Skeletal muscle satellite cell (primary cell): ENCODE measurements at regions not wholly inside any gene's neighbourhood (a gene's known extent, or its start where the extent isn't known, plus 50 kb on each side); places are given as distances from the start of the nearest gene placed in this dataset.

ENCODE experiments used
- H3K27me3 ChIP-seq: 2 replicates; pipeline ENCODE4 v1.7.0; 2013; ENCODE audit warnings: low read length; ENCODE audit not compliant: control insufficient read depth, insufficient read depth
- H3K36me3 ChIP-seq: 2 replicates; pipeline ENCODE4 v1.7.0; 2013; ENCODE audit warnings: mild to moderate bottlenecking, control low read depth, low read length; ENCODE audit not compliant: insufficient read depth
- H3K4me1 ChIP-seq: 2 replicates; pipeline ENCODE4 v1.7.0; 2013; ENCODE audit warnings: low read length; ENCODE audit not compliant: control insufficient read depth, insufficient read depth
- H3K4me2 ChIP-seq: 2 replicates; pipeline ENCODE4 v1.7.0; 2013; ENCODE audit warnings: mild to moderate bottlenecking, low read length
- H3K4me3 ChIP-seq: 2 replicates; pipeline ENCODE4 v1.7.0; 2013; ENCODE audit warnings: low read length
- H3K9ac ChIP-seq: 2 replicates; pipeline ENCODE4 v1.7.0; 2013; ENCODE audit warnings: mild to moderate bottlenecking, low read depth, low read length, moderate library complexity
- H3K9me3 ChIP-seq: replicated peaks from 2 replicates; pipeline ENCODE4 v1.7.0; 2013; ENCODE audit warnings: mild to moderate bottlenecking, control low read depth, low read length

DNA sequence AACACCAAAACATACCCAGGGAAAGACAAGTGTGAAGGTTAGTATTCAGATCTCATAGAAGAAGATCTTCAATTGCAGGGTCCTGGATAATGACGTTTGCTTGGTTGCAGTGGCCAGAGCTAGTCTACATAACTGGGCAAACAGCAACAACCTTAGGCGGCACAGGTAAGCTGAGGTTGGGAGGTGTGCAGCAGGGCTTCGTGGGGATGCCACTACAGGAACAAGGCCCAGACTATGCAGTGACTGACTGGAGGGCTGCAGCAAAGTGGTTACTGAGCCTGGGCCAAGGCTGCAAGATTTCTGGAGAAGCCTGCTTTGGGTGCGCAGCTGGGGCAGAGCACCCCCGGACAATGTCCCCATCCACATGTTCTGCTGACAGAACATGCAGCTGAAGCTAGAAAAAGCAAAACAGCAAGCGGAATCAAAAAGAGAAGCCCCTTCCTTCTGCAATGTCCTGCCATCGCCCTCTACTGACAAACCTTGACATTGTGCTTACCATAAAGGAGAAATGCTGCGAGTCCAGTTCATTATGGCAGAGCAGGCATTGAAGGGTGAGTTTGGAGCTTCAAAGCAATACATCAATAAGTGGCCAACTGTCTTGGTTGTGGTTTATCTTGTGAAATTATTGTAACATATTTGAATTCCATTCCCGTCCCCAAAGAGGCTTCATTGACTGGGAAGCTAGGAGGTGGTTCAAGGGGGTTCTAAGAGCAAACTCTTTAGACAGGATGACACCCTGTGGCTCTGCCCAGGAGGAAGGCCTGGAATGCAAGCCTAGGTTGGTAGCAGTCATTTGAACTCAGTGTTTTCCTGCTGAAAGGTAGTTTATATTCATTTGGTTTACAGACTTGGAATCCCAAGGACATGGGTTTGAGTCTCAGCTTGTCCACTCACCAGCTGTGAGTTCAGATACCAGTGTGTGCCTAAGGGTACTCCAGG is 217.0 kb downstream of the PDCD6IP start:
- no peaks in the 10 kb centered on the region for H3K9me3 ChIP-seq
- H3K27me3 ChIP-seq = no peaks in the 10 kb centered on the region
- H3K4me1 ChIP-seq = peaks cover 23% of the 10 kb centered on the region
- H3K4me3 ChIP-seq = no peak overlapping the region
- no peak overlapping the region for H3K4me2 ChIP-seq
- H3K9ac ChIP-seq = no peak overlapping the region
- H3K36me3 ChIP-seq = no peaks in the 10 kb centered on the region

DNA sequence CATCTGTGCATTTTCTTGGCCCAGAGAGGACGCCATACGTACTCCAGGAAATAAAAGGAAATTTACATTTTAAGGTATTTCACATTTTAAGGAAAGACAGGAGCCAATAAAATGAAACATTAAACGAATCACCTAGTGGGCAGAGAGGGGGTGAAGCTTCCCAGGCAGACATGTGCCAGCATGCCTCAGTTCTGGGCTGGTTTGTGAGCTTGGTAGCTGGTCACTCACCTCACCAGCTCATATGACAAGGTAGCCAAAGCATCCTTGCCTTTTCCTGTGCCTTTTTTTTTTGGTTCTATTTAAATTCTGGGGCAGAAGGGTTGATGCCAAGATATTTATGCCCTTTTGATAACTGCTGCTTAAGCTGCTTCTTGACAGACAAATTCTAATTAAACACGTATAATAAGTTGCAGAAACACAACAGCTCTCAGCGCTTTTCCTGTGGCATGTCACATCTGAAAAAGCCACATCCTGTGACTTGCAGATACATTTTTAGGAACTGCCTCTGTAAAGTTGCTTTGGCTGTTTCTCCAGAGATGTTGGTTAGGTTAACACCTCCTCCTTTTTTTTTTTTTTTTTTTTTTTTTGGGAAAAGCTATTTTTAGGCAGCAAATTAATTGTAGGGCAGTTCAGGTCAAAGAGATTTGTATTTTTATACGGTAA is 218.6 kb downstream of the PDCD6IP start:
- Histone ChIP-seq H3K36me3 (no peaks in the 10 kb centered on the region), H3K4me3 (no peak overlapping the region), H3K4me1 (peaks cover 8% of the 10 kb centered on the region), H3K9ac (no peak overlapping the region), H3K9me3 (no peaks in the 10 kb centered on the region), H3K27me3 (no peaks in the 10 kb centered on the region), H3K4me2 (no peak overlapping the region)

DNA sequence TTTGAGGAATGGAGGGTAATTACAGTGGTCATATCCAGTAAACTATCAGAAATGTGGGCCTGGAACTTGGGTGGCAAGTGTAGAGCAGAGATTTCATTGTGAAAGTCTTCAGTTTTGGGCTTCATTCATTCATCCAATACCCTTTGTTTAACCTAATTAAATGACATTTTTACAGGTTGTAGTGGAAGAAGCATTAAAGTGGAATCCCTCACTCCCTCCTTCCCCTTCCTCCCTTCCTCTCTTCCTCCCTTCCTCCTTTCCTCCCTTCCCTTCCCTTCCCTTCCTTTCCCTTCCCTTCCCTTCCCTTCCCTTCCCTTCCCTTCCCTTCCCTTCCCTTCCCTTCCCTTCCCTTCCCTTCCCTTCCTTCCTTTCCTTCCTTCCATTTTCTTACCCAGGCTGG is 219.3 kb downstream of the PDCD6IP start:
- Histone ChIP-seq H3K4me3 (no peak overlapping the region), H3K27me3 (no peaks in the 10 kb centered on the region), H3K4me2 (no peak overlapping the region), H3K4me1 (peaks cover 2% of the 10 kb centered on the region), H3K9me3 (no peaks in the 10 kb centered on the region), H3K9ac (no peak overlapping the region), H3K36me3 (no peaks in the 10 kb centered on the region)

DNA sequence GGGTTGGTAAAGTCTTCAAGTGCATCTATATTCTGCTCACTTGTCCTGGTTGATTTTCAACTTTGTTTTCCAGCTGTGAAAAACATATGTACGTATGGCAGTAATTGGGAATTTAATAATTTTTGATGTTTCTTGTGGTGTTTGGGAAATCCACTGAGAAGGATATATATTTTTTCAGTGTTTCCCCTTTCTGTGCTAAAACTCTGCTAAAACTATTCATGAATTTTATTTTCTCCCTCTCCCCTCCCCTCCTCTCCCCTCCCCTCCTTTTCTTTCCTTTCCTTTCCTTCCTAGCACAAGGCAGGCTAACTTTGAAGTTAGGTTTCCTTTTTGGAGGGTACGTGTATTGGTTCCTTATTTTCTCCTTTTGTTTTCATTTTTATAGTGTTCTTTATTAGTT is 220.7 kb downstream of the PDCD6IP start:
- H3K4me2 ChIP-seq = no peak overlapping the region
- no peaks in the 10 kb centered on the region for H3K9me3 ChIP-seq
- no peaks in the 10 kb centered on the region for H3K4me1 ChIP-seq
- no peaks in the 10 kb centered on the region for H3K27me3 ChIP-seq
- H3K36me3 ChIP-seq = no peaks in the 10 kb centered on the region
- H3K4me3 ChIP-seq = no peak overlapping the region
- H3K9ac ChIP-seq = no peak overlapping the region

DNA sequence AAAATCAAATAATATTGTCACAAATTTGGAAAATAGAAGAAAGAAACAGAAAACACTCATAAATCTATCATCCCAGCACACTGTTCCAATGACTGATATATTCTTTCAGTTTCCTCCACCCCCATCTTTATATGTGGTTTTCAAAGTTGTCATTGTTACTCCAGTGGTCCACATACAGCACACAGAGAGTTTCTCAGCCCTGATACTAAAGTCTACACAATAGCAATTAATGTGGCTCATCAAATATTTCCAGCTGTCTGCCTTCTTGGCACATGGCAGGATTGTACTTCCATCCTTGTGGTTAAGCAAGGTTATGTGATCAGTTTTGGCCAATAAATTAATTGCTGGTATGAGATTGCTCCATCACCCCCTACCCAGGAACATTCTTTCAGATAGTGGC is 221.7 kb downstream of the PDCD6IP start:
- Histone ChIP-seq H3K36me3 (no peaks in the 10 kb centered on the region), H3K4me1 (no peaks in the 10 kb centered on the region), H3K4me3 (no peak overlapping the region), H3K4me2 (no peak overlapping the region), H3K9ac (no peak overlapping the region), H3K9me3 (no peaks in the 10 kb centered on the region), H3K27me3 (no peaks in the 10 kb centered on the region)

DNA sequence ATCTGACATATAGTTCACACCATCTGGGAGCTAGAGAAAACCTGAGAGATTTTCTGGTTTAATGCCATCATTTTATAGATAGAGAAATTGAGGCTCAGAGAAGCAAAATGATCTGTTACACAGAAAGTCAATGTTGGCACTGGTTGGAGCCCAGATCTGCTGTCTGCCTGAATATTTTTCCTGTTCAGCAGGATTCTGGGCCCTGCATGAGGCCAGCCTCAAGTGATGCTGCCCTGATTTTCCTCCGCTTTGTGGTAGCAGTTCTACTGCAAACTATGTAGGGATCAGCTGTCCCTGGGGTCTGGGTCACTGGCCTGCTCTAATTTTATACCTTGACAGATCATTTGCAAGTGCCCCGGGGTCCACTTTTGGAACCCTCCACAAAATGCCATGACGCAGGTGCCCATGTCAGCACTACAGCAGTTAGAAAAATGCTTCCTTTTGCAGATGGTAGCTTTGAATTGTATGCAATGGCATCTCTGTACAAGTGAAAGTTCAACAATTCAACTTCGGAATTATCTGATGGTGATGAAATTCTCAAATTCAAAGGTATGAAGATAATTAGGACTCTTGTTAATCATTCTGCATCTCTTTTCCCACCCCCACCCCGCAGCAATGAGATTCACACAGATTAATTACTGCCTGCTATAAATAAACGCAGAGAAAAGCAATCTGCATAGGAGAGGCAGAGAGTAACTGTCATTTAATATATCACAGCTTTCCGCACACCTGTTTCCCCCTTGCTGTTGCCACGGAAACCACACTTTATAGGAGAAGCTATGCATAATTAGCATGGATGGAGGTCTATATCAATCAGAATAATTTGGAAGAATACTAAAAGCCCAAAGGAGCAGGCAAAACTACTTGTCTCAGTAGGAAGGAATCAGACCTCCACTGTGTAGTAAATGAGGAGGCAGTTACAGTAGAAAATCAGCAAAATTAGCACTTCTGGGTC is 222.6 kb downstream of the PDCD6IP start:
- no peak overlapping the region for H3K9ac ChIP-seq
- no peaks in the 10 kb centered on the region for H3K4me1 ChIP-seq
- H3K4me2 ChIP-seq = no peak overlapping the region
- no peaks in the 10 kb centered on the region for H3K36me3 ChIP-seq
- H3K4me3 ChIP-seq = no peak overlapping the region
- no peaks in the 10 kb centered on the region for H3K27me3 ChIP-seq
- no peaks in the 10 kb centered on the region for H3K9me3 ChIP-seq

DNA sequence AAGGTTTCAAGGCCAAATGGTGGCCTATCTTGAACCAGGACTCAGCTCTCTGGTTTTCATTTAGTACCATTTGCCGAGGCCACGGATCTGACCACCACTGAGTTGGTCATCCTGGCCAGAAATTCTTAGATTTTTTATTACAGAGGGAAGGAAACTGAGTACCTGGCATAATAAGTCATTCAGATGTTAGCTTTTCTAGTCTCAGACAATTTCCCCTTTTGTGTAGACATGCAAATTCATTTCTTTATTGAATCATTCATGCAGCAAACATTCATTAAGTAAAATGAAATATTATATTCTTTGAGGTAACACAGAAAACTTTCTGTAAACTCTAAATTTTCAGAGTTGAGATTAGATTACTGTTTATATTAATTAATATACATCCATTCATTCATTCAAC is 223.7 kb downstream of the PDCD6IP start:
- no peaks in the 10 kb centered on the region for H3K27me3 ChIP-seq
- no peak overlapping the region for H3K9ac ChIP-seq
- no peak overlapping the region for H3K4me2 ChIP-seq
- no peaks in the 10 kb centered on the region for H3K36me3 ChIP-seq
- H3K4me1 ChIP-seq = no peaks in the 10 kb centered on the region
- H3K4me3 ChIP-seq = no peak overlapping the region
- no peaks in the 10 kb centered on the region for H3K9me3 ChIP-seq

DNA sequence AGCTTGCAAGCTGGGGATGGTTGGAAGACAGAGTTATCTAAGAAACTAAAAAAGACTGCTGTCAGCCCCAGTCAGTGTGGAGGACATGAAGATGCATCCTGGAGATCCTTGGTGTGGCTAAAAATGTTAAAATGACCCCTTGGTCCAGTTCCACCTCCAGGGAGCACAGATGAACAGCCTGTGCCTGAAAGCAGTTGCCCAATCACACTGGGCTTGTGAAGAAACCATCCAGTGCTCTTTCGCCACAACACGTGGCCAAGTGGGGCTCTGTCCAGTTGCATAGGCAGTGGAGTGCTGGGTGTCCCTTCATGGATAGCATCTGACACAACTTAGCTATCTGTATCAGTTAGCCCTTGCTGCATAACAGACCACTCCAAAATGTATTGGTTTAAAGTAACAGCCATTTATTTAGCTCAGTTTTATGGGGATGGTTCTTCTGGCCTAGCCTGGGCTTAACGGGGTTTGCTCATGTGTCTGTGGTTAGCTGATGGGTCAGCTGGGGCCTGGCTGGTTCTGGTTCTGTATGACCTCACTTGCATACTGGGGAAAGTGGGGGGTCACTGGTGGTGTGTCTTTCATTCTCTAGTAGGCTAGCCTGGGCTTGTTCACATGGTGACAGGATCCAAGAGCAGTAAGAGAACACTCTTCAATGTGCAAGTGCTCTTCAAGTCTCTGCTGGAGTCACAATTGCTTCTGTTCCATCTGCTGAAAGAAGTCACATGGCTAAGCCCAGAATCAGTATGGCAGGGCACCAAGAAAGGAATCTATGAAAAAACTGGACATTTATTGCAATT is 226.2 kb downstream of the PDCD6IP start:
- no peak overlapping the region for H3K4me2 ChIP-seq
- no peaks in the 10 kb centered on the region for H3K27me3 ChIP-seq
- H3K36me3 ChIP-seq = no peaks in the 10 kb centered on the region
- peaks cover 6% of the 10 kb centered on the region for H3K4me1 ChIP-seq
- H3K9me3 ChIP-seq = no peaks in the 10 kb centered on the region
- H3K9ac ChIP-seq = no peak overlapping the region
- H3K4me3 ChIP-seq = no peak overlapping the region

DNA sequence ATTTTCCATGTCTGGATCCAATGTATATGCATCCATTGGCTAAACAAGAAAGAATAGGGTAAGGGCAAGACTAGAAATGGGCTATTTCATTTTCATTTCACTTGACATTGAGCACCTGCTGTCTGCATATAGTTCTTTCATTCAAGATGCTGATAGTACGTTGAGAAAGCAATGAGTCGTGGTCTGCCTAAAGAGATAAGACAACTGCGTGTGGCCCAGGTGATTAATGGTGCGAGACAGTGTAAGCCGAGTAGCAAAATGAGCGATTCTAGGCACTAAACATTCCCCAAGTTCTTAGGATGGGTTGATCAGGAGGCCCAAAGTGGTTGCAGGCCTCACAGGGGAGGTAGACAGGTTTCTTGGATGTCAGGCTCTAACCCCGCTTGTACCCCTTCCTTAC is 235.4 kb downstream of the PDCD6IP start:
- Histone ChIP-seq H3K9ac (no peak overlapping the region), H3K4me1 (no peaks in the 10 kb centered on the region), H3K4me3 (no peak overlapping the region), H3K9me3 (no peaks in the 10 kb centered on the region), H3K36me3 (no peaks in the 10 kb centered on the region), H3K4me2 (no peak overlapping the region), H3K27me3 (no peaks in the 10 kb centered on the region)

DNA sequence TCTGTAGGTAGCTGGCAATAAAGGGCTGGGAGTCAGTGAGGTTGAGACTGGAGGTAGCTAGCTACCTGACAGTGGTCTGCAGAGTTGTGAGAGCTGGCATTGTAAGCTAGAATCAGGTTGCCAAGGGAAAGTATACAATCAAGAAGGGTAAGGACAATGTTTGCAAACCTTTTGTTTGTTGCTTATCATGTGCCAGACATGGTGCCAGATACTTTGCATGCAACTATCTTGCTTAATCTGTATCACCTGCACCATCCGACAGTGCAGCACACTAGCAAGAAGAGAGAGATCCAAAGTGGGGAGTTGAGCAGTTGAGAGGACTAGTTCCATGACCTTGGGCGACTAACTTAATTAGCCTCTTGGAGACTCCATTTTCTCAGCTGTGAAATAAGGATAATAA is 236.4 kb downstream of the PDCD6IP start:
- H3K9me3 ChIP-seq = no peaks in the 10 kb centered on the region
- no peaks in the 10 kb centered on the region for H3K36me3 ChIP-seq
- no peak overlapping the region for H3K4me2 ChIP-seq
- H3K9ac ChIP-seq = no peak overlapping the region
- no peaks in the 10 kb centered on the region for H3K27me3 ChIP-seq
- H3K4me3 ChIP-seq = no peak overlapping the region
- H3K4me1 ChIP-seq = no peaks in the 10 kb centered on the region
